ENCODE measurements at regions not wholly inside any gene's neighbourhood (a gene's known extent, or its start where the extent isn't known, plus 50 kb on each side); places are given as distances from the start of the nearest gene placed in this dataset.

GRCh38 chr3:174644287-174644686 is 214.8 kb upstream of the NAALADL2 start:
- no peaks in the 10 kb centered on the region for H3K36me3 ChIP-seq
- TF ChIP-seq CTCF (IDR thresholded peaks at IDR 0.05) (no peak), EZH2phosphoT487 (IDR thresholded peaks at IDR 0.05) (no peak), EZH2 (IDR thresholded peaks at IDR 0.05) (no peak)
- no peak overlapping the region for H3K9ac ChIP-seq
- H3K36me3 Mint-ChIP-seq, result no peaks in the 10 kb centered on the region
- no peaks in the 10 kb centered on the region for H4K20me1 ChIP-seq (ENCODE audit: low read depth)
- H3K4me1 Mint-ChIP-seq, result peaks cover 9% of the 10 kb centered on the region
- H3F3A ChIP-seq (ENCODE audit: low read depth), result no peaks in the 10 kb centered on the region
- no peaks in the 10 kb centered on the region for H3K27me3 Mint-ChIP-seq (ENCODE audit: insufficient read depth, low read depth)
- no peaks in the 10 kb centered on the region for H3K79me2 ChIP-seq (ENCODE audit: low read depth)
- H2AFZ ChIP-seq (replicated peaks), result no peak overlapping the region
- no peak overlapping the region for H3K27ac ChIP-seq
- H3K4me1 ChIP-seq, result peaks cover 11% of the 10 kb centered on the region
- DNase-seq (ENCODE audit: low spot score), result no peak
- no peak overlapping the region for H3K4me3 Mint-ChIP-seq
- no peak overlapping the region for H3K4me3 ChIP-seq
- no peaks in the 10 kb centered on the region for H3K27me3 ChIP-seq
- no peak overlapping the region for H3K27ac Mint-ChIP-seq
- H3K4me2 ChIP-seq, result no peak overlapping the region
- no peaks in the 10 kb centered on the region for H3K9me3 Mint-ChIP-seq
- H3K9me3 ChIP-seq (ENCODE audit: low read depth), result no peaks in the 10 kb centered on the region

- no peak overlapping the region for H3K9ac ChIP-seq
- H4K20me1 ChIP-seq (ENCODE audit: low read depth), result no peaks in the 10 kb centered on the region
- H3K9me3 ChIP-seq (ENCODE audit: low read depth), result no peaks in the 10 kb centered on the region
- H3K79me2 ChIP-seq (ENCODE audit: low read depth), result no peaks in the 10 kb centered on the region
- H2AFZ ChIP-seq (replicated peaks), result no peak overlapping the region
- Mint-ChIP-seq H3K4me3 (no peak overlapping the region), H3K27me3 (ENCODE audit: insufficient read depth, low read depth) (no peaks in the 10 kb centered on the region), H3K4me1 (no peaks in the 10 kb centered on the region), H3K27ac (no peak overlapping the region), H3K36me3 (no peaks in the 10 kb centered on the region), H3K9me3 (peaks cover 2% of the 10 kb centered on the region)
- H3K4me2 ChIP-seq, result no peak overlapping the region
- no peaks in the 10 kb centered on the region for H3K36me3 ChIP-seq
- TF ChIP-seq EZH2phosphoT487 (IDR thresholded peaks at IDR 0.05), result no peak
- TF ChIP-seq EZH2 (IDR thresholded peaks at IDR 0.05), result no peak
- no peak for TF ChIP-seq CTCF (IDR thresholded peaks at IDR 0.05)
- H3K27ac ChIP-seq, result no peak overlapping the region
- no peaks in the 10 kb centered on the region for H3K27me3 ChIP-seq
- H3F3A ChIP-seq (ENCODE audit: low read depth), result no peaks in the 10 kb centered on the region
- H3K4me1 ChIP-seq, result no peaks in the 10 kb centered on the region
- H3K4me3 ChIP-seq, result no peak overlapping the region
- no peak for DNase-seq (ENCODE audit: low spot score)
These were observed 207.2 kb upstream of the NAALADL2 start for GRCh38 chr3:174651951-174652350.

GRCh38 chr3:174659511-174659910 is 199.6 kb upstream of the NAALADL2 start:
- peak; percentile 20 for DNase-seq (ENCODE audit: low spot score)
- H3K4me1 ChIP-seq, result peaks cover 10% of the 10 kb centered on the region
- H4K20me1 ChIP-seq (ENCODE audit: low read depth), result no peaks in the 10 kb centered on the region
- Mint-ChIP-seq H3K9me3 (no peaks in the 10 kb centered on the region), H3K36me3 (no peaks in the 10 kb centered on the region), H3K4me1 (peaks cover 5% of the 10 kb centered on the region), H3K27me3 (ENCODE audit: insufficient read depth, low read depth) (no peaks in the 10 kb centered on the region), H3K27ac (no peak overlapping the region), H3K4me3 (no peak overlapping the region)
- no peaks in the 10 kb centered on the region for H3K9me3 ChIP-seq (ENCODE audit: low read depth)
- H3F3A ChIP-seq (ENCODE audit: low read depth), result no peaks in the 10 kb centered on the region
- H3K4me2 ChIP-seq, result no peak overlapping the region
- H3K27me3 ChIP-seq, result no peaks in the 10 kb centered on the region
- TF ChIP-seq EZH2phosphoT487 (IDR thresholded peaks at IDR 0.05) (no peak), EZH2 (IDR thresholded peaks at IDR 0.05) (no peak), CTCF (IDR thresholded peaks at IDR 0.05) (no peak)
- no peak overlapping the region for H3K9ac ChIP-seq
- no peaks in the 10 kb centered on the region for H3K36me3 ChIP-seq
- no peak overlapping the region for H3K4me3 ChIP-seq
- no peak overlapping the region for H2AFZ ChIP-seq (replicated peaks)
- no peaks in the 10 kb centered on the region for H3K79me2 ChIP-seq (ENCODE audit: low read depth)
- H3K27ac ChIP-seq, result no peak overlapping the region
